Retina (tissue), 1 donor: ENCODE measurements at regions not wholly inside any gene's neighbourhood (a gene's known extent, or its start where the extent isn't known, plus 50 kb on each side); places are given as distances from the start of the nearest gene placed in this dataset.
"Not testable (repeated sequence)": the region's sequence is repeated elsewhere in the genome, so short reads cannot be mapped to it uniquely, and the experiment has no call there.

ENCODE experiments used
- DNase-seq: peaks from one replicate; pipeline ENCODE4 v3.0.0-alpha.2; 2016

DNA sequence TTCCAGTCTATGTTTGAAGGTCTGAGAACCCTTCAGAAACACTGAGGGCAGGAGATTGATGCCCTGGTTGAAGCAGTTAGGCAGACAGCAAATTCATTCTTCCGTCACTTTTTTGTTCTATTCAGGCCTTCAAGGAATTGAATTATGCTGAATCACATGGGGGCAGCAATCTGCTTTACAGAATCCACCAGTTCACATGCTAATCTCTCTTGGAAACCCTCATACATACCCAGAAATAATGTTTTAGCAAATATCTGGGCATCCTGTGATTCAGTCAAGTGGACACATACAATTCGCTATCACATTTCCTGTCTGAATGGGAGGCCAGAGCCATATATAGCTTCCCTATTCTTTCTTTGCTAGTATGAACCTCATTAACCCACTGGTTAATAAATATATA is 301.4 kb upstream of the CNTNAP5 start:
- DNase-seq: no peak

DNA sequence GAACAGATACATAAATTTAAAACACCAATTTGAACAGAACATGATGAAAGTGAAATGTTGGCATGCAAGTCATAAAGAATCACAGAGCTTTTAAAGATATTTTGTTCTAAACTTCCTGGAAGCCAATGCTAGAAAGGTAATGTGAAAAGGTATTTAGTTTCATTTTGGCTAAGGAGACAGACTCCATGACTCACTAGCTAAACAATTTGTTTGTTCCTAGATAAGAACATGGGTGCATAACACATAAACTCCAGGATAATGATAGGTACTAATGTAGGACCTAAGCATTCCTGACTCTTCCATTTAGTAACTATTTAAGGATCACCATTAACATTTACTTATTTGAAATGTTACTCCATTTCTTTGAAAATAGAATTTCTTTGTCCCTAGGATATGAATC is 292.5 kb upstream of the CNTNAP5 start:
- DNase-seq: no peak

- no peak for DNase-seq
Measured at GRCh38 chr2:123737371-123737770, 287.7 kb upstream of the CNTNAP5 start.

- DNase-seq: no peak
Measured at GRCh38 chr2:123738643-123739042, 286.4 kb upstream of the CNTNAP5 start.

DNA sequence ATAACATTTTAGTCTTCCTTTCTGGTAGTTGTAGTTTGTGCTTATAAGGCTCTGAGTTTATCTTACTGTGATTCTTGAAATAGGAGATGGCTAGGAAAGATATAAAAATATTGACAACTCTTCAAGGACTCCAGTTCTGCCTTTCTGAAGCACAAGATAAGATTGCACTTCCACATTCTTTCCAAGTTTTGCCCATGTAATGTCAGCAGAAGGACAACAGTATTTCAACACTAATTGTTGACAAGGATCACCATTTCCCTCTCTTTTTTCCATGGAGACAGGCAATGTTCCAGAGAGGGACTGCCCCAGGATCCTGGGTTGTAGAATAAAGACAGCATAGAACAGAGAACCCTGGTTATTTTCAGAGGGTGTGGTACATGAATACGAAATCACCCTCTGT is 279.1 kb upstream of the CNTNAP5 start:
- DNase-seq: no peak

DNA sequence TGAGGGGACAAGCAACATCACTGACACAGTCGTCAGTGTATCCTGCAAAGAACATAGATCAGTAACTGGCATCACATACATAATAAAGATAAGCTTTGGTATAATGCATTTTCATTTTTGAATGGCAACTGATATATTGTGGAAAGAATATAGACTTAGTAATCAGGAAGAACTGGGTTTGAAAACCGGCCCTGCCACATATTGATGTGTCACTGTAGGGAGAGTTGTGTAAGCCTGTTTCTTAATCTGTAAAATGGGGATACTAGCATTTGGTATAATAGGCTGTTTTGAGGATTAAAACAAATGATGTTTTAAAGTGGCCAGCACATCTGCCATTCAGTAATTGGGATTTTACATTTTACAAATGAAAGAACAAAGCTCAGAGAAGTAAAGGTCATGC is 277.8 kb upstream of the CNTNAP5 start:
- DNase-seq: no peak

DNA sequence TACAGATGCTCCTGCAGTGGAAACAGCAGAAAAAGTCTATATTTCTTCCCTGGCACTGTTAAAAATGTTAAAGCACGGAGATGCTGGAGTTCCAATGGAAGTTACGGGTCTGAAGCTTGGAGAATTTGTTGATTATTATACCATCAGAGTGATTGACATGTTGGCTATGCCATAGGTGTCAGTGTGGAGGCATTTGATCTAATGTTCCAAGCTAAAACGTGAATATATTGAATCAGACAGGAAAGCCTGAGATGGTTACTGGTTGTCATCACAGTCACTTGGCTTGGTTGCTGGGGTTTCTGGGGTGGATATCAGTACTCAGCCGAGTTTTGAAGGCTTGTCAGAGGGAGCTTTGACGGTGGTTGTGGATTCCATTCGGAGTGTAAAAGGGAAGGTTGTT is 262.9 kb upstream of the CNTNAP5 start:
- no peak for DNase-seq

GRCh38 chr2:123768233-123768632 is 256.9 kb upstream of the CNTNAP5 start:
- no peak for DNase-seq

GRCh38 chr2:123769001-123769400 is 256.1 kb upstream of the CNTNAP5 start:
- DNase-seq: no peak

GRCh38 chr2:123770996-123771720 is 253.9 kb upstream of the CNTNAP5 start:
- no peak for DNase-seq

DNA sequence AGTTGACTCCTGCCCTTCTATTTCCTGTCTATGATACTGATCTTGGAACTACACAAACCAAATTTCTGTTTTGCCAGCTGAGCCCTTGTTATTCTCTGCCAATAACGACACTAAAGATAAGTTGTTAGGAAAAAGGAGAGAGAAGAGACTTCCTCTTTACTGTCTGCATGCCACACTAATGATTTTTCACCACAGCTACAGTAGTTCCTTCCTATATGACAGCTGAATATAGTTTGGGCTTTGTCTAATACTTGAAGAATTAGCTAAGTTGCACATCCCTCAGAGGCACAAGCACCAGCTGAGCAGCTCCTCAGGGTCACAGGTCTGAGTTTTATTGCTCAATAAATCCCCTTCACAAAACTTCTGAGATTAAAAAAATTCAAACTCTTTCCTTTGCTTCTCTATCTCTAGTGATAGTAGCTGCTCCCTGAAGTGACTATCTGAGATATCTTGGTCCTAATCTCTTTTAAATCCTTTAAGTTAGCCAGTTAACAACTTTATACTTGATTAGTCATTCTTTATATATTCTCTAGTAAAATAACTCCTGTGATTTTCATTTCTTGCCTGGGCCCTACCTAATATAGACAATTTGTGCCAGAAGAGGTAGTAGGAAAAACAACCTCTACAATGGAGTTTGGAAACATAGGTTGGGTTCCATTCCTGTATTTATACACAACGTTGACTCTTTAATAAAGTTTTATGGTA is 253.0 kb upstream of the CNTNAP5 start:
- DNase-seq: no peak

DNA sequence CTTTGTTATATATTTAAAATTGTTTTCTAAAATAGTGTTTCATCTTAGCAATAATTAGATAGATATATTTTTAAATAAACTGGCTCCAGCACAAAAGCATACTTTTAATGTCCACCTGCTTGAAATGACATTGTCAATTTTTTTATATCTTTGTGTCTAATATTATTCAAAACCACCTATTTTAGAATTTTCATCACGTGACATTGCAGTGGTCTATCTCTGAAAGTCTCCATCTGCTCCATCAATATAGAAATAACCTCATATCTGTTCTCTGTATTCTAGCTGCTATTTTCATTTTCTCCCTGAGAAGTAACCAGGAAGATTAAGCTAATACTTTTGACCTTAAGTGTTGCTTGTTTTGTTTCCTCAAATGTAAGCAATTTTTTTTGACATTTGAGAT is 248.0 kb upstream of the CNTNAP5 start:
- no peak for DNase-seq

- no peak for DNase-seq
Measured at GRCh38 chr2:123783164-123783563, 241.9 kb upstream of the CNTNAP5 start.

DNA sequence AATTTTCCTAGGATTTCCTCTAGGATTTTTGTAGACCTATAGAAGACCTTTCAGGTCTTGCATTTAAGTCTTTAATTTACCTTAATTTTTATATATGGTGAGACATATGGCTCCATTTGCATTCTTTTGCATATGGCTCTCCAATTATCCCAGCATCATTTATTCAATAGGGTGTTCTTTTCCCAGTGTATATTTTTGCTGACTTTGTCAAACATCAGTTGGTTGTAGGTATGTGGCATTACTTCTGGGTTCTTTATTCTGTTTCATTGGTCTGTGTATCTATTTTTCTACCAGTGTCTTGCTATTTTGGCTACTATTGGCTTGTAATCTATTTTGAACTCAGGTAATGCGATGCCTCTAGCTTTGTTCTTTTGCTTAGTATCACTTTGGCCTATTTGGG is 239.8 kb upstream of the CNTNAP5 start:
- DNase-seq: no peak

DNA sequence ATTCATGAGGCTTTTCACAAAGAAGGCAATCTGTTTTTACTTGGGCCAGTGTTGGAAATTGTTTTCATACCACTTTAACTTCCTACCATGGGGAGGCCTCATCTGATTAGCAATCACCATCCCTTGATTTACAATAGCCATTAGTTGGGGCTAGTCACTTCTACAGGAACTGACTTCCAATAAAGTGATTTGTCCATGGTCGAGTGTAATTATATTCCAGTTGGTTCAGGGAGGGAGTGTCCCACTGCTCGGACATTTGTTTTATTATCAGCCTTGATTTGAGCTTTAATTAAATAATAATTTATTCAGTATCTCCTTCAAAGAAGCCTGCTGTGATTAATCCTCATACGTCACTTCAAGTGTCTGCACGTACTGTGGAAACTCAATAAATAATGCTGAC is 233.9 kb upstream of the CNTNAP5 start:
- no peak for DNase-seq

GRCh38 chr2:123791684-123792083 is 233.4 kb upstream of the CNTNAP5 start:
- DNase-seq: peak; percentile 28

GRCh38 chr2:123804126-123804525 is 221.0 kb upstream of the CNTNAP5 start:
- DNase-seq: not testable (repeated sequence)

- DNase-seq: not testable (repeated sequence)
Measured at GRCh38 chr2:123805746-123806145, 219.3 kb upstream of the CNTNAP5 start.

DNA sequence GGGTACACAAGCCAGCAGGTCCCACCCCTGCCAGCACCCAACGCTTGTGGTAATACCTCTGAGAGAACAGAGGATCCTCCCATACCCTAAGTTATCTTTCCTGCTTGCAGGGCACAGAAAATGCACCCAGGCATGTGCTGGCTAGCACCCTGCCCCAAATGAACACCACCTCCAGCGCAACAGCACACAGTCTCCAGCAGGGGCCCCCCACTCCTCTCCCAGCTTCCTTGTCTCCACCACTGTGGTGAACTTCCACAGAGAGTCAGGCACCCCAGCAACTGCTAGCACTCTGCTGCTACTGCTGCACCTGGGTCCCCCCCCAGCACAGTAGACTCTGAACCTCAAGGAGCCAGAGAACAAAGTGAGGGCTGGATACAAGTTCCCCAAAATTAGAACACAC is 216.8 kb upstream of the CNTNAP5 start:
- no peak for DNase-seq

DNA sequence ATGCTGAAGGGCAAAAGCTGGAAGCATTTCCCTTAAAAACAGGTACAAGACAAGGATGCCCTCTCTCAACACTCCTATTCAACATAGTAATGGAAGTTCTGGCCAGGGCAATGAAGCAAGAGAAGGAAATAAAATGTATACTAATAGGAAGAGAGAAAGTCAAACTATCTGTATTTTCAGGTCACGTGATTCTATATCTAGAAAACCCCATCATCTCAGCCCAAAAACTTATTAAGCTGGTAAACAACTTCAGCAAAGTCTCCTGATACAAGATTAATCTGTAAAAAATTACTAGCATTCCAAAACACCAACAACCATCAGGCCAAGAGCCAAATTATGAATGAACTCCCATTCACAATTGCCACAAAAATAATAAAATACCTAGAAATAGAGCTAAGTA is 213.2 kb upstream of the CNTNAP5 start:
- no peak for DNase-seq

DNA sequence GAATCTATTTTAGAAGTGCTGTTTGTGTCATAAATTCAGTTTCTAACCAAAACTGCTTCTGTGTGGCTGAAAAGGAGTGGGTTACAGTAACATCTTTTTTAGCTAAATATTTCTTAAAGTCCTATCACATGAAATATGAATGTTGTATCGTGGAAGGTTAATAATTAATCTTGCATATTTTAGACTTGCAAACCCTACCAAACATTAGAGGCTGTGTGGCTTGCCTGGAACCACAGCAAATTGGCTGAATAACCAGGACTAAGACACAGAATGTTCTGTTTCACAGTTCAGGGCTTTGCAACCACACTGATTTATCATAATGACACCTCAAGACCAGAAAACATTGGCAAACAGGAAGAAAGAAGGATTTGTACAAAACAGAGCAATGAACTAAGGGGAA is 208.9 kb upstream of the CNTNAP5 start:
- DNase-seq: no peak

DNA sequence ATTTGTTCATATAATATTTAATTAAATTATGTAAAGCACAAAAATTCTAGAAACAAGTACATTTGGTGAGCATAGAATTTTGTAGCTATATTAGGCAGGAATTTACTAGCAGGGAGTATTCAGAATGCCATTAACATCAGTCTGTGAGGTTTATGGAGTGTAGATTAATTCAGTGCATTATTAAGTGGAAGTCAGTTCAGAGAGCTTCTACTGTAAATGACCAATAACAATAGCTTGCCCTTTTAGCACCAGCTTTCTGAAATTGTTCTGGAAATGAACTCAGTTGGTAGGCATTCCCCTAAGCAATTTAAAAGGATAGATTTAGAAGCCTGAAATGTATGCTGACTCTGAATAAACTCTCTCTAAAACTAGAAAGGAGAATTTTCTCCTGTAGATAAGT is 208.2 kb upstream of the CNTNAP5 start:
- DNase-seq: no peak

DNA sequence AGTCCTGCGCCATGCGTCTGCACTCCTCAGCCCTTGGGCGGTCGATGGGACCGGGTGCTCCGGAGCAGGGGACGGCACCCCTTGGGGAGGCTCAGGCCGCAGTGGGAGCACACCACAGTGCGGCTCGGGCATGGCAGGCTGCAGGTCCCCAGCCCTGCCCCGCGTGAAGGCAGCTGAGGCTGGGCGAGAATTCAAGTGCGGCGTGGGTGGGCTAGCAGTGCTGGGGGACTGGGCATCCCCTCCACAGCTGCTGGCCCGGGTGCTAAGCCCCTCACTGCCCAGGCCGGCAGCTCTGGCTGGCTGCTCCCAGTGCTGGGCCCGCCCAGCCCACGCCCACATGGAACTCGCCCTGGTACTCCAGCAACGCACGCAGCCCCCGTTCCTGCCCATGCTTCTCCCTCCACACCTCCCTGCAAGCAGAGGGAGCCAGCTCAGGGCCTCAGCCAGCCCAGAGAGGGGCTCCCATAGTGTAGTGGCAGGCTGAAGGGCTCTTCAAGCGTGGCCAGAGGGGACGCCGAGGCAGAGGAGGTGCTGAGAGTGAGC is 198.3 kb upstream of the CNTNAP5 start:
- no peak for DNase-seq

- no peak for DNase-seq
Measured at GRCh38 chr2:123839326-123839725, 185.8 kb upstream of the CNTNAP5 start.

DNA sequence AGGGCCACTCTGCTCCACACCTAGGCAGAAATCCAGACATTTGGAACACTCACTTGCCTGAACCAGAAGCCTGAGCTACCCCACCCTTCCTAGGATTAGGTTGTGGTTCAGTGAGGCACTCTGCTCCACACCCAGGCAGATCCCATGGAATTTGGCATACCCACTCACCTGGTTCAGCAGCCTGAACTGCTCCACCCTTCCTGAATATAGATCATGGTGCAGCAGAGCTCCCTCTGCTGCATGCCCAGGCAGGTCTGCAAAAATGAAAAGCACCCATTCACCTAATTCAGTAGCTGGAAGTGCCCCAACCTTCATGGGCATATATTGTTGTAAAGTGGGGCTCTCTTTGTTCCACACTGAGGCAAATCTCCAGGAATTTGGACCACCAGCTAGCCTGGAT is 185.1 kb upstream of the CNTNAP5 start:
- no peak for DNase-seq
